ENCODE measurements at regions not wholly inside any gene's neighbourhood (a gene's known extent, or its start where the extent isn't known, plus 50 kb on each side); places are given as distances from the start of the nearest gene placed in this dataset.

- DNase-seq (ENCODE audit: insufficient read length, low spot score) (no peak), FAIRE-seq (no peak)
- no peak for TF ChIP-seq CTCF (IDR thresholded peaks at IDR 0.05; ENCODE audit: insufficient read depth, missing control alignments)
Observed at GRCh38 chr5:174338185-174339010, 292.9 kb downstream of the NSG2 start.

- DNase-seq (ENCODE audit: insufficient read length, low spot score) (no peak), FAIRE-seq (no peak)
- TF ChIP-seq CTCF (IDR thresholded peaks at IDR 0.05; ENCODE audit: insufficient read depth, missing control alignments), result no peak
Observed at GRCh38 chr5:174339130-174339529, 293.6 kb downstream of the NSG2 start.

GRCh38 chr5:174340226-174340625 lies 294.7 kb downstream of the NSG2 start:
- FAIRE-seq, result no peak
- TF ChIP-seq CTCF (IDR thresholded peaks at IDR 0.05; ENCODE audit: insufficient read depth, missing control alignments), result no peak
- no peak for DNase-seq (ENCODE audit: insufficient read length, low spot score)

- TF ChIP-seq CTCF (IDR thresholded peaks at IDR 0.05; ENCODE audit: insufficient read depth, missing control alignments), result no peak
- DNase-seq (ENCODE audit: insufficient read length, low spot score), result no peak
- no peak for FAIRE-seq
Observed at GRCh38 chr5:174342696-174343095, 297.2 kb downstream of the NSG2 start.

GRCh38 chr5:174343826-174344225 lies 298.3 kb downstream of the NSG2 start:
- TF ChIP-seq CTCF (IDR thresholded peaks at IDR 0.05; ENCODE audit: insufficient read depth, missing control alignments), result no peak
- no peak for DNase-seq (ENCODE audit: insufficient read length, low spot score)
- no peak for FAIRE-seq

- no peak for TF ChIP-seq CTCF (IDR thresholded peaks at IDR 0.05; ENCODE audit: insufficient read depth, missing control alignments)
- no peak for FAIRE-seq
Observed at GRCh38 chr5:174344335-174344734, 298.8 kb downstream of the NSG2 start.

GRCh38 chr5:174347183-174347582 lies 301.7 kb downstream of the NSG2 start:
- FAIRE-seq, result no peak
- no peak for TF ChIP-seq CTCF (IDR thresholded peaks at IDR 0.05; ENCODE audit: insufficient read depth, missing control alignments)
- no peak for DNase-seq (ENCODE audit: insufficient read length, low spot score)

More at GRCh38 chr5:174344335-174344734, 298.8 kb downstream of the NSG2 start:
- DNase-seq (ENCODE audit: insufficient read length, low spot score), result no peak

Measured in D721Med (cell line).